Stomach (tissue), 8 donors: ENCODE measurements at regions not wholly inside any gene's neighbourhood (a gene's known extent, or its start where the extent isn't known, plus 50 kb on each side); places are given as distances from the start of the nearest gene placed in this dataset.

Source experiments
- DNase-seq, 2 donors: peaks; one replicate each; pipeline versions ENCODE4 v3.0.0 to v3.0.0-alpha.2; 2013 to 2019
- H3K27ac ChIP-seq, 5 donors: fragments of 200-600 bp in 4 of 5; sonication (generic) in 4 of 5; one replicate each; pipeline ENCODE4 v1.5.1; 2013 to 2019; ENCODE audit warnings: mild to moderate bottlenecking in 1 of 5, moderate library complexity in 1 of 5
- H3K27me3 ChIP-seq, 3 donors: fragments of 200-600 bp; sonication (generic); one replicate each; pipeline ENCODE4 v1.5.1; 2017 to 2019; ENCODE audit warnings: mixed run types in 1 of 3
- H3K36me3 ChIP-seq, 4 donors: fragments of 200-600 bp; sonication (generic); 1 replicate in 3 of 4; 2 replicates in 1 of 4; pipeline ENCODE4 v1.5.1; 2016 to 2019
- H3K4me1 ChIP-seq, 4 donors: fragments of 200-600 bp; sonication (generic); one replicate each; pipeline ENCODE4 v1.5.1; 2016 to 2019
- H3K4me3 ChIP-seq, 4 donors: fragments of 200-600 bp; sonication (generic) in 3 of 4; one replicate each; pipeline ENCODE4 v1.5.1; 2016 to 2019; ENCODE audit warnings: mild to moderate bottlenecking in 1 of 4
- H3K9me3 ChIP-seq, 4 donors: fragments of 200-600 bp; sonication (generic); one replicate each; pipeline ENCODE4 v1.5.1; 2016 to 2019
- EP300 ChIP-seq: sonication (generic); formaldehyde crosslinking; IDR thresholded peaks from one replicate; pipeline ENCODE4 v1.6.1; 2017; ENCODE audit warnings: antibody characterized with exemption
- POLR2A ChIP-seq, 4 donors: fragments of 450-650 bp; IDR thresholded peaks; one replicate each; pipeline ENCODE4 v1.6.1; 2016; ENCODE audit warnings: antibody characterized with exemption in 4 of 4, control low read depth in 2 of 4, mild to moderate bottlenecking in 1 of 4, moderate library complexity in 1 of 4
- POLR2AphosphoS5 ChIP-seq, 3 donors: sonication (generic); formaldehyde crosslinking; IDR thresholded peaks; one replicate each; pipeline ENCODE4 v1.6.1; 2016; ENCODE audit warnings: antibody characterized with exemption in 3 of 3
- WGBS, 5 donors: extraction: QIAGEN DNeasy Blood & Tissue Kit in 3 of 5; methylation state at CpG; one replicate each; pipeline versions ENCODE4 v1.1.5 to v1.1.7; 2013 to 2018; 5-methylcytosine and 5-hydroxymethylcytosine counted together
- intact Hi-C: fragments of 100-400 bp; cut with DNase I; formaldehyde crosslinking; loops from one replicate; pipeline ENCODE4 v1.15.1; 2023; ENCODE audit warnings: low total_unique reads
- TF ChIP-seq, protein P1 (sequence below), 7 experiments: fragments of 450-650 bp in 4 of 7; fragments of 200-600 bp in 3 of 7; sonication (generic) in 3 of 7; IDR thresholded peaks; one replicate each; pipeline ENCODE4 v1.5.1; 2016 to 2019; ENCODE audit warnings: antibody characterized with exemption in 7 of 7, control low read depth in 2 of 7, mild to moderate bottlenecking in 1 of 7
- donor health status: healthy with polysubstance abuse.
- donor health status: Bipolar disorder and iron deficiency.
- donor health status: healthy.

DNA sequence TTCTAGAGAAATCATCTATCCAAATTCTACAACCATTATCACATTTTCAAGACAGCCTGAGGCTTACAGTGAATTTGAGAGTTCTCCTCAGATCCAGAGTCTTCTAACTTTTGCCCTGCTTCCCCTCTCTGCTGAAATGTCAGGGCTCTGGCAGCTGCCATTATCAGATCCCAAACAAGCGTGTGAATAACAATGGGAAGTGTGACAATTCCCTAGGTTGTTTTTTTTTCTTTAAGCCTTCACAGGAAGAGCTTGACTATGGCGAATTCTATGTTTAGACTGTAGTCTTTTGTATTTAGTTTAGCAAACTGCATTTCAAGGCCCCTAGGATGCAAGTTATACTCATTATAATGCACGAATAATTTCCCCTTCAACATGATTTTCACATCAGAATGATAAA is 61.3 kb upstream of the KDR start:
- Histone ChIP-seq H3K4me1 (no peaks in the 10 kb centered on the region), H3K27me3 (no peaks in the 10 kb centered on the region), H3K36me3 (no peaks in the 10 kb centered on the region), H3K4me3 (no peak overlapping the region), H3K27ac (no peak overlapping the region), H3K9me3 (peaks cover 0 to 6% (median 3%) of the 10 kb centered on the region in 4 donors)
- intact Hi-C loops: no loop called here
- no peak for DNase-seq
- 19 to 35% (median 29%) methylated on average over 3 of the region's 3 CpGs for WGBS, 5 donors
- no peak for TF ChIP-seq POLR2AphosphoS5 (IDR thresholded peaks at IDR 0.05)
- TF ChIP-seq EP300: no peak
- no peak for TF ChIP-seq POLR2A (IDR thresholded peaks at IDR 0.05)
- TF ChIP-seq, protein P1, sequence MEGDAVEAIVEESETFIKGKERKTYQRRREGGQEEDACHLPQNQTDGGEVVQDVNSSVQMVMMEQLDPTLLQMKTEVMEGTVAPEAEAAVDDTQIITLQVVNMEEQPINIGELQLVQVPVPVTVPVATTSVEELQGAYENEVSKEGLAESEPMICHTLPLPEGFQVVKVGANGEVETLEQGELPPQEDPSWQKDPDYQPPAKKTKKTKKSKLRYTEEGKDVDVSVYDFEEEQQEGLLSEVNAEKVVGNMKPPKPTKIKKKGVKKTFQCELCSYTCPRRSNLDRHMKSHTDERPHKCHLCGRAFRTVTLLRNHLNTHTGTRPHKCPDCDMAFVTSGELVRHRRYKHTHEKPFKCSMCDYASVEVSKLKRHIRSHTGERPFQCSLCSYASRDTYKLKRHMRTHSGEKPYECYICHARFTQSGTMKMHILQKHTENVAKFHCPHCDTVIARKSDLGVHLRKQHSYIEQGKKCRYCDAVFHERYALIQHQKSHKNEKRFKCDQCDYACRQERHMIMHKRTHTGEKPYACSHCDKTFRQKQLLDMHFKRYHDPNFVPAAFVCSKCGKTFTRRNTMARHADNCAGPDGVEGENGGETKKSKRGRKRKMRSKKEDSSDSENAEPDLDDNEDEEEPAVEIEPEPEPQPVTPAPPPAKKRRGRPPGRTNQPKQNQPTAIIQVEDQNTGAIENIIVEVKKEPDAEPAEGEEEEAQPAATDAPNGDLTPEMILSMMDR (IDR thresholded peaks at IDR 0.05): no peak

DNA sequence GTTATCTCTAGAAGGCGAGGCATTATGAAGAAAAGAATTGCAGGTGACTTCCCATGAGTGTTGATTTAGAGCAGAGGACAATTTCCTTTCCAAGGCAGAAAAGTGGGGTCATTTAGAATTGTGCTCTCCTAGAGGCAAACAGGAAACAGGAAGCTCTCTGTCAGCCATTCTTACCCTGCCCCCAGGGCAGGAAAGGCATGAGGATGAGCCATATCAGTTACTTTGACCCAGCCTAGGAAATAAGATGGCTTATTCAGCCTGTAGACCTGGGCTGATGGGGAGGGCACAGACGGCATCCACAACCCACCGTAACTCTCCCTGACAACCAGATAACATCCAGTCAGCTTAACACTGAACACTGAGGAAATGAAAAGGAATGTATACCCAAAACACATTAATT is 88.8 kb upstream of the KDR start:
- Histone ChIP-seq H3K27me3 (no peaks in the 10 kb centered on the region), H3K4me1 (no peaks in the 10 kb centered on the region), H3K4me3 (no peak overlapping the region), H3K27ac (no peak overlapping the region), H3K36me3 (no peaks in the 10 kb centered on the region), H3K9me3 (peaks cover 0 to 5% (median 1%) of the 10 kb centered on the region in 4 donors)
- 26 to 50% (median 36%) methylated on average over 3 of the region's 3 CpGs for WGBS, 5 donors
- no peak for TF ChIP-seq EP300
- no peak for TF ChIP-seq POLR2A (IDR thresholded peaks at IDR 0.05)
- TF ChIP-seq, protein P1 (IDR thresholded peaks at IDR 0.05): no peak
- no peak for TF ChIP-seq POLR2AphosphoS5 (IDR thresholded peaks at IDR 0.05)
- intact Hi-C loops: no loop called here
- peak in 1 of 2 donors; percentile 20 for DNase-seq

DNA sequence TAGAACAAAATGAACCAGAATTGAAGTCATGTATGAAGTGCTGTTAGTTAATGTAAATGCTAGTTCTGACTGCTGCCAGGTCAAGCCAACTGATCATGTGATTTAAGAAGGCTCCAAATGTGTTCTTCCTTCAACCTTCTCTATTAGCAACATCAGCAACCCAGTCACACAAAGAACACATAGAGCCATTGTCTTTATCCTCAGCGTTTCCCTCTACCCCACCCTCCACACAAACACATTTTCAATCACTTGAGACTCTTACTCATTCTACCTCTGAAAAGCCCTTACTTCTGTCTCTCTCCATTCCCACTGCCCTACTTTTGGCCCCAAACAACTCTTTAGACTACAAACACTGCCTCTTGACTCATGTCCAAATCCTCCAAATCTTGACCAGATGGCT is 89.7 kb upstream of the KDR start:
- H3K9me3 ChIP-seq: no peaks in the 10 kb centered on the region
- TF ChIP-seq POLR2AphosphoS5 (IDR thresholded peaks at IDR 0.05): no peak
- DNase-seq: no peak
- no peaks in the 10 kb centered on the region for H3K36me3 ChIP-seq
- 32 to 45% (median 39%) methylated on average over 1 of the region's 1 CpG for WGBS, 5 donors
- H3K4me1 ChIP-seq: no peaks in the 10 kb centered on the region
- intact Hi-C loops: no loop called here
- no peaks in the 10 kb centered on the region for H3K27me3 ChIP-seq
- H3K4me3 ChIP-seq: no peak overlapping the region
- H3K27ac ChIP-seq: no peak overlapping the region

DNA sequence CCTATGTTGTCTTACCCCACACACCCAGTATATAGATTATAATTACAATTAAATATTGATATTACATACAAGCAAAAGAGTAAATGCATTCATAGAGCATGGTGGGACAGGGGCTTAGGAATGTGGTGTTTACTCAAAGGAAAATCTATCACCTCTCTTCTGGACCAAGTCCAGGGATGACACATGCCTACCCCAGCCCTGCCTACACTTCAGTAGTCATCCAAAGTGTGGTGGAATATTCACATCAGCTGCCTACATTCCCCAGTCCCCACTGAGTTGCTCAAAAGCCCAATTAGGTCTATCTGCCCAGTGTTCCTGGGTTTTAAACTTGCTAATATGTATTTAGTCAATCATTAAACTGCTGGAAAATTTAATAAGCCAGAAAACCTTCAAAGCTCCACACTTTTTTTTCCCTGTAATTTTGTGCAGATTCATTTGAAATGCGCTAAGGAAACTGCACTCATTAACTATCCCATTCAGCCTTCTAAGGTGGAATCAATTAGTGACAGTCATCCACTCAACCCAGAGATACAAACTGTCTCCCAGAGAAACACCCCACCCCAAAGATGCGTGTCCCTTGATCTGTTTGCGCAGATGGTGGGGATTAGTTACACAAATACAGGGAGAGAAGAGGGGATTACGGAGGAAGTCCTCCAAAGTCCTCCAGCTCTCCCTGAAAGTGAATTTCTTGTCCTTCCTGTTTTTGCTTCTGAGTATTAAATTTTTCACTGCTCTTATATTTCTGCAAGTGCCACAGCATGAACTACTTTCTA is 91.7 kb upstream of the KDR start:
- WGBS, 5 donors: 38 to 47% (median 45%) methylated on average over 4 of the region's 4 CpGs
- H3K27me3 ChIP-seq: no peaks in the 10 kb centered on the region

More for the DNA sequence above, 91.7 kb upstream of the KDR start:
- no peak for TF ChIP-seq POLR2A (IDR thresholded peaks at IDR 0.05)
- TF ChIP-seq, protein P1 (IDR thresholded peaks at IDR 0.05): no peak
- TF ChIP-seq POLR2AphosphoS5 (IDR thresholded peaks at IDR 0.05): no peak
- TF ChIP-seq EP300: no peak
- no peak overlapping the region for H3K27ac ChIP-seq
- intact Hi-C loops: no loop called here
- no peaks in the 10 kb centered on the region for H3K36me3 ChIP-seq
- no peak overlapping the region for H3K4me3 ChIP-seq
- H3K4me1 ChIP-seq: no peaks in the 10 kb centered on the region
- no peaks in the 10 kb centered on the region for H3K9me3 ChIP-seq
- DNase-seq: no peak
